GM21723 (cell line): ENCODE measurements at regions not wholly inside any gene's neighbourhood (a gene's known extent, or its start where the extent isn't known, plus 50 kb on each side); places are given as distances from the start of the nearest gene placed in this dataset.

Experiments
- ATAC-seq: cut with Tn5 transposase; IDR thresholded peaks from one replicate; pipeline ENCODE4 v1.9.1; 2021; ENCODE audit warnings: mild to moderate bottlenecking, moderate library complexity; ENCODE audit not compliant: unreplicated experiment

DNA sequence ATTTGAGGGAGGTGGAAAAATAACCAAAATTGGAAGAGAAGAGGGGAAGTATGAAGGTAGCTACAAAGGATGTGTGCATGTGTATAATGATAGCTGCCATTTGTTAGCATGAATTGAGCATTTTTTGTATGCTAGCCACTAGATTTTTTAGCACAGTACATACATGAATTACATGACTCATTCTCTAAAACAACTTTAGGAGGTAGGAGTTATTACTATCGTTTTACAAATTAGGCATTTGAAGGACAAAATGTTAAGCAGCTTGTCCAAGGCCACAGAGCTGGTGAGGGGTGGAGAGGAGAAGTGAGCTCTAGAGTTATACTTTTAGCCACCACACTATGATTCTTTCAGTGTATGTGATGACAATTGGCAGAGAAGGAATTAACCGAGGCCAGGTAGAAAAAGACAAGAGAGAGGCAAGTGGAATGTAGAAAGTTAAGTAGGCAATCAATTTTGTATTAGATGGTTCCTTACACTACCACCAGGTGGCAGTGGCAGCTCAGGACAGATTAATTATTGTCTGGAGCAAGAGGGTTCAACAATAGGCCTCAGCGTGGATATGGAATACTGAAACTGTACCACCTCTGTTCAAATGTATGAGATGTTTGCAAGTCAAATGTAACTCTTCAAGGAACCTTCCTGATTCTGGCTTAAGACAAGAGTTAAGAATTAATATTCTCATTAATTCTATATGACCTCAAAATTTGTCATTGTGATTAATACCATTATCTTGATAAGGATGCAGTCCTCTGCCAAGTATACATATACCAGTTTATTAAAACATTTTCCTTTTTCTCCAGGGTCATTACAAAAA, 128.0 kb downstream of the MBL2 start:
- peak; percentile 82 for ATAC-seq

- ATAC-seq, result no peak
These were observed 127.3 kb downstream of the MBL2 start for GRCh38 chr10:52645187-52645758.

DNA sequence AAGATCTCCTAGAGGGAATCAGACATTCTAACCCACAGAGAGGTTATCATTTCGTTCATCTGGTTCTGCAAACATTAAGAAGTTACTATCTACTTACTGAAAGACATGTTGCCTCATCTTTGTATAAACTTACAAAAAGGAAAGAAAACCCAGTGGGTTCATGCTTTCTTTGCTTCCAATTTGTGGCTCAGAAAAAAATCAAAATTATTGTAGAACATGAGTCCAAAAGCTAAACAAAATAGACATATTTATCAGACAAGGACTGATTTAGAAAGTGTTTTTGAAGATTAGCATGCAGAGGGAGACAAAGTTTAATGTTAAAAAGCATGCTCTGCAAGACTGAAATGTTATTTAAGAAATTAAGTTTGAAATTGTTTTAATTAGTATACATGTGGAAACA, 123.1 kb downstream of the MBL2 start:
- no peak for ATAC-seq

GRCh38 chr10:52650873-52651272, 121.7 kb downstream of the MBL2 start:
- no peak for ATAC-seq

DNA sequence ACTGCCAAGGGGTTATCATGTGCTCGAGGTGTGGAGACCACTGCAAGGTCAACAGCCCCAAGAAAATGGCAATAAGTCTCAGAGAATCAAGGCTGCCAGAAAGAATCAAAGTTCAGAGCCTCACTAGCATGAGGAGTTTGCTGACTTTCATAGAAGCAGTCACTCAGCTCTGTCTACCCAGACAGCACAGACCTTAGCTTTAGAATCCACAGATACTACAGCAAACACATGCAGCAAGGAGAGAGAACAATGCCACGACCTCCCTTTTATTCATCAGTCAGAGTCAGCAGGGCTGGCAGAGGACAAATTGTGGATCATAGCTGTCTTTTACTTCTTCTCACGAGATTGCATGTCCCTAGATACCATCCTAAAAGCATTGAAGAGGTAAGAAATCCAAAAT, 121.3 kb downstream of the MBL2 start:
- no peak for ATAC-seq

- ATAC-seq, result no peak
These were observed 119.9 kb downstream of the MBL2 start for GRCh38 chr10:52652431-52653262.

DNA sequence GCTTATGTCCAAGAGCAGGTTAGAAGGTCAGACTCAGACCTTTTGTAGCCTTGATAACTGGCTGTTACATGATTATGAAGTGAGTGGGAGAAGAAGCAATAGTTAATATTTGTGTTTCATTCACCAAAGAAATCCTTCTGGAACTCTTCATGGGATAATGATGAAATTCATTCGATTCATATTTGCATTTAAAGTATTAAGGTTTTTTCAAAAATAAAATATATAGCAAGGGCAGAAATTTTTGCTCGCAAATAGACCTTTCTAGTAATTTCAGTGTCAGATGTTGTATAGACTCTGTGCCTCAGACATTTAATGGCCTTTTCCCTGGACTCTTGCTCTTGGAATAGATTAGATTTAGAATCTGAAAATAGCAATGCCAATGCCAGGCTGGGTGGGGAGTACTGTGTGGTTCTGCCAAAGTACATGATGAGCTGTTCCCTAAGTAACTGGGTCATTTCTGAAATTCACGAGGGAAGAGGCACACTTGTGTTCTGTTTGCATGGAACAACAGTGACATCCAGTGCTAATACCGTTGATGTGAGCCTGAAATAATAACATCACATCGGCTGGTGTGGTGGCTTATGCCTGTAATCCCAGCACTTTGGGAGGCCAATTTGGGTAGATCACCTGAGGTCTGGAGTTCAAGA, 119.2 kb downstream of the MBL2 start:
- no peak for ATAC-seq

DNA sequence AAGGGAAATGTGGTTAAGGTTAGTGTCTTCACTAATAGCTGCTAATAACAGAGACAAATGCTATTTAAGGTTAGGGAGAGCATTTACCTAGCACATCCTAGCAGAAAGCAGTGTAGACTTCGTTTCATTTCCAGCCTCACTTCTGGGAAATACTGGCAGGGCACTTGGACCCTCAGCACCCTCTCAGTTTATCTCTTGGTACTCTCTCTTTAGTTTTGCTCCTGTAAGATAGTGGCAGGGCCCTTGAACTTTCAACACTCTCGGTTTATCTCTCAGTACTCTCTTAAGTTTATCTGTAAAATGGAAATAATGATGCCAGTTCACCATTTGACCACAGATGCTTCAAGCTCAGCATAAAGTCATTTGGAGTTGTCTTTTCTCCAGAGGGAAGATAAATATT, 118.4 kb downstream of the MBL2 start:
- no peak for ATAC-seq

GRCh38 chr10:52658112-52658511, 114.5 kb downstream of the MBL2 start:
- ATAC-seq, result no peak

GRCh38 chr10:52659085-52659484, 113.5 kb downstream of the MBL2 start:
- ATAC-seq, result no peak

DNA sequence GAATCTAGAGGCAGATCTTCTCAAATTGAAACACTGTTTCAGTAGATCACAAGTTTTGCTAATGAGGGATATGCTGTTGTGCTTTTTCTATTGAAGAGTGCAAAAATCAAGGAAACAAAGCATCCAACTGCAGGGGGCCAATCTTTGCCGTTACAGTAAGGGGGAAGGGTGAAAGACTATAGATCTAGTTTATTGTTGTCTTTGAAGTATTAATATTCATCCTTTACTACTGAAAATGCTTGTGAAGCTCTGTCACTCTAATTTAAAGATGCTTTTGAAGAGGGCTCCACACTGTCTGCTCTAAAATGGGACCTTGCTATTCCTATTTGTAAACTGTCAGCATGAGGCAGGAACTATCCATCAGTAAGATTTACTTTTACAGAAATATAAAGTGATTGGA, 110.3 kb downstream of the MBL2 start:
- ATAC-seq, result no peak

GRCh38 chr10:52663161-52663560, 109.4 kb downstream of the MBL2 start:
- ATAC-seq, result no peak

DNA sequence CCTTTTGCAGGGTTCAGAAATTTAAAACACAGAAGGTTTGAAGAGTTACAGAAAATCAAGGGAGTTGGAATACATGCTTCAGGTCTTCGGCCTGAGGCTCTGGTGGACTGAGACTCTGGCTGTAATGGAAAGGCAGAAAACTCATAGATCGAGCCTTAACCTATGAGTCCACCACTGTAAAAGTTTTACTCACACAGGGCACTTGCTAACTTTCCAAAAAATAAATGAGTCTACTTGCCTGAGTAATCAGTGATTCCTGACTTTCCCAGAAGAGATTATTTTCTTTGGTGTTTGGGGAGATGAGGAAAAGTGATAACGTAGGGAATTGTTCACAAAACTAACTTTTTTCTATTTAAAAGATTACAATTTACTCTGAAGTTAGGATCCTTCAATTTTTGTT, 108.0 kb downstream of the MBL2 start:
- ATAC-seq, result no peak

- no peak for ATAC-seq
These were observed 106.8 kb downstream of the MBL2 start for GRCh38 chr10:52665821-52666220.

DNA sequence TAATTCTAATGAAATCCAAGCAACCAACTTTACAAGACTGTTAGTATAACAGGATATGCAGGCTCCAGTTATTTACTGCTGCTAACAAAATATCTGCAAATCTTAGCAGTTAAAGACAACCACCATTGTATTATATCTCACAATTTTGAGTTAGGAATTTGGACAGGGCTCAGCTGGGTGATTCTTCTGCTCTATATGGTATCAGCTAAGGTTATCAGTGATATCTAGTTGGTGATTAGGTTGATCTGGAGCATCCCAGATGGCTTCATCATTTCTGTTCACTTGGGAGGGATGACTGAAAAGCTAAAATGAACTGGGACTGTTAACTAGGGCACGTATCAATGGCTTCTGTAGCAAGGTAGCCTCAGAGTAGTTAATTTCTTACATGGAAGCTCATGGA, 105.7 kb downstream of the MBL2 start:
- no peak for ATAC-seq

DNA sequence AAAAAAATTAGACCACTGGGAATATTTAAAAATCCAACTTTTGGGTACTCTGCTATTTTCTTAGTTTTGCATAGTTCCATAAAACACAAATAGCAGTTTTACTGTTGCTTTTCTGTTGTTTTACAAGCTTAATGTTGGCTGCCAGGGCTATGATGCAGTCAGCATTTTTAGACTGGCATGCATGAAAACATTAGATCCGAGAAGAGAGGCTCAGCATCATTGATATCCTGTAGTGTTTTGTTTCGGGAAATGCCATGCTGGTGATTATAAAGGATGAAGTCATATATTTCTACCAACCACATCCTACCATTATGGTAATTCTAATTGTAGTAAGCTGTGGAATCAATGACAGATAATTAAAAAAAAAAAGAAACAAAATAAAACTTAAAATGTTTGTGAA, 104.6 kb downstream of the MBL2 start:
- no peak for ATAC-seq

- ATAC-seq, result no peak
These were observed 99.7 kb downstream of the MBL2 start for GRCh38 chr10:52672880-52673279.

DNA sequence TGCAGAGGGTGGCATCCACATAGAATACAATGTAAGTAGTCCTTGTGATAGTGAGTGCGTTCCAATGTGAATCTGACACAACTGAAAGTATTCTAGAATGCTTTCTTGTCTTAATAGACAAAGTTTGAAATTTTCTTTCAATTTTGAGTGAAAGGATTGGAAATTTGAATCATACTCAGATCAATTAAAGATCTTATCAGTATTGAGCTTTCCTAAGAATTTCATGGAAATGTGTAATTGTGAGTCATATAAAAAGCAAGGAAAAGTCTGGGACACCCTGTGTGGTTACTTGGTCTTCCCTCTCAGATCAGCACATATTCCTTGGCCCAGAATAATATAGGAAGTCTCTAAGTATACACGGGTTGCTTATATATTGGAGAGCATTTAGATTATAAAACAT, 99.1 kb downstream of the MBL2 start:
- ATAC-seq, result no peak

- ATAC-seq, result no peak
These were observed 98.1 kb downstream of the MBL2 start for GRCh38 chr10:52674474-52674873.

DNA sequence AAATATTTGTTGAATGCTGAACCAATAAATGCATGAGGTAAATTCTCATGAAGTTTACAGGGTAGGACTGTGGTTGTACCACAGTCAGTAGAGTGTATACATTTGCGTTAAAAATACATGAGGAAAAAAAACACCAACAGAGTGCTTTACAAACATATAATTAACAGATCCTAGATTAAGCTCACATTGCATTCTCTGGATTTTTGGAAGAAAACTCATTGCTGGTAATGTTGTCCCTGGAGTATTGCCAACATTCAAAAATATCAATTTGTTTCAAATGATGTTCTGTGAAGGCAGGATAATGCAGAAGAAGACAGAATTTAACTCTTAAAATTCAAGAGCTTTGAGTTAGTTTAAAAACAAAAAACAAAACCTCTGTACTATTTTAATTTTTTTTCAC, 95.5 kb downstream of the MBL2 start:
- ATAC-seq, result no peak

DNA sequence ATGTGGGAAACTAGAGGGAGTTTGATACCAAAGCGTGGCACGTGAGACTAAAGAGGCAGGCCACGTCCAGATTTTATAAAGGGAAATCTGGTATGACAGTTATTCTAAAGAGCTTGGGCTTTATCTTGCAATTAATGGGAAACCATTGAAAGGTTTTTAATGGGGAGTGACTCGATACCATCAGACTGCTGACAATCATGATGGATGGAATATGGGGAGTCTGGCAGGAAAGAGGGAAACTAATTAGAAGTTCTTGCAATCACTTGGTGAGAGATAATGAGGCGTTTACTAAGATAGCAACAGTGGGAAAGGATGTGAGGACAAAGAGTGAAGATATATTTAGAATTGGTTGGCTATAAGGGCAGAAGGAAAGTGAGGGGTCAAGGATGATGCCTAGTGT, 94.0 kb downstream of the MBL2 start:
- no peak for ATAC-seq
